Posterior vena cava (tissue), 2 donors: ENCODE measurements at regions not wholly inside any gene's neighbourhood (a gene's known extent, or its start where the extent isn't known, plus 50 kb on each side); places are given as distances from the start of the nearest gene placed in this dataset.
A peak's percentile ranks its signal among the peaks of the same experiment; 100 is the strongest.
"Not testable (repeated sequence)": the region's sequence is repeated elsewhere in the genome, so short reads cannot be mapped to it uniquely, and the experiment has no call there.

Source experiments
- DNase-seq: peaks from one replicate; pipeline ENCODE4 v3.0.0-alpha.2; 2020; ENCODE audit warnings: low spot score
- intact Hi-C, 2 donors: fragments of 100-400 bp; cut with DNase I; formaldehyde crosslinking; loops; one replicate each; pipeline versions ENCODE4 v1.14.1 to v1.14.2; 2022 to 2023
- donor health status: DM: yes; HTN: yes; CAD: no.
- donor health status: DM: yes; HTN: yes; CAD: no.

GRCh38 chr4:158055668-158056067, 117.2 kb downstream of the GASK1B start:
- intact Hi-C loops, result no loop called here
- DNase-seq, result no peak

GRCh38 chr4:158053801-158054200, 119.0 kb downstream of the GASK1B start:
- intact Hi-C loops, result no loop called here
- DNase-seq, result no peak

- intact Hi-C loops, result no loop called here
- DNase-seq, result no peak
These were observed 119.7 kb downstream of the GASK1B start for GRCh38 chr4:158053086-158053485.

- DNase-seq, result peak; percentile 73
- intact Hi-C loops, result no loop called here
These were observed 121.2 kb downstream of the GASK1B start for GRCh38 chr4:158051401-158052235.

- intact Hi-C loops, result no loop called here
- DNase-seq, result no peak
These were observed 121.9 kb downstream of the GASK1B start for GRCh38 chr4:158050942-158051341.

- intact Hi-C loops, result no loop called here
- DNase-seq, result no peak
These were observed 126.5 kb downstream of the GASK1B start for GRCh38 chr4:158046345-158046744.

GRCh38 chr4:158043971-158044618, 128.7 kb downstream of the GASK1B start:
- intact Hi-C loops, result no loop called here
- peak; percentile 76 for DNase-seq

- DNase-seq, result no peak
- intact Hi-C loops, result no loop called here
These were observed 130.2 kb downstream of the GASK1B start for GRCh38 chr4:158042591-158043030.

GRCh38 chr4:158038718-158039117, 134.1 kb downstream of the GASK1B start:
- no peak for DNase-seq
- intact Hi-C loops, result no loop called here

- no peak for DNase-seq
- intact Hi-C loops, result no loop called here
These were observed 135.8 kb downstream of the GASK1B start for GRCh38 chr4:158036998-158037397.

GRCh38 chr4:158035662-158036195, 137.1 kb downstream of the GASK1B start:
- intact Hi-C loops, result no loop called here
- DNase-seq, result no peak

- intact Hi-C loops, result no loop called here
- no peak for DNase-seq
These were observed 139.3 kb downstream of the GASK1B start for GRCh38 chr4:158033416-158034120.

- DNase-seq, result no peak
- intact Hi-C loops, result no loop called here
These were observed 140.0 kb downstream of the GASK1B start for GRCh38 chr4:158032733-158033415.

GRCh38 chr4:158028381-158028780, 144.4 kb downstream of the GASK1B start:
- DNase-seq, intact Hi-C loops: not testable (repeated sequence)

- no peak for DNase-seq
- intact Hi-C loops, result no loop called here
These were observed 147.7 kb downstream of the GASK1B start for GRCh38 chr4:158025131-158025530.

GRCh38 chr4:158020734-158021346, 152.0 kb downstream of the GASK1B start:
- intact Hi-C loops, result no loop called here
- DNase-seq, result no peak

GRCh38 chr4:158020176-158020575, 152.6 kb downstream of the GASK1B start:
- no peak for DNase-seq

GRCh38 chr4:158018831-158019230, 154.0 kb downstream of the GASK1B start:
- no peak for DNase-seq
- intact Hi-C loops, result no loop called here

More at GRCh38 chr4:158020176-158020575, 152.6 kb downstream of the GASK1B start:
- intact Hi-C loops, result no loop called here
